ENCODE measurements at regions not wholly inside any gene's neighbourhood (a gene's known extent, or its start where the extent isn't known, plus 50 kb on each side); places are given as distances from the start of the nearest gene placed in this dataset.

- no peaks in the 10 kb centered on the region for H3K4me1 ChIP-seq (ENCODE audit: insufficient read depth, low read length)
- H3K79me2 ChIP-seq (ENCODE audit: low read length), result no peaks in the 10 kb centered on the region
- DNase-seq, result no peak
- H4K20me1 ChIP-seq (ENCODE audit: low read length), result no peaks in the 10 kb centered on the region
- no peaks in the 10 kb centered on the region for H3K36me3 ChIP-seq (ENCODE audit: low read depth, low read length)
- H3K9me3 ChIP-seq (ENCODE audit: low read length), result no peaks in the 10 kb centered on the region
- no peaks in the 10 kb centered on the region for H3K9me2 ChIP-seq (replicated peaks; ENCODE audit: low read length)
- H3F3A ChIP-seq (ENCODE audit: low read length, unreplicated experiment), result no peaks in the 10 kb centered on the region
- H3K9ac ChIP-seq (ENCODE audit: low read length), result no peak overlapping the region
- no peak overlapping the region for H3K4me3 ChIP-seq (ENCODE audit: low read length)
- H3K27me3 ChIP-seq (ENCODE audit: low read length), result no peaks in the 10 kb centered on the region
- ATAC-seq, result no peak
- CTCF ChIA-PET, result no interaction called here
- BruUV-seq (replicated peaks), result no TSS peak
- intact Hi-C loops (cut with micrococcal nuclease), result no loop called here
- H3K4me2 ChIP-seq (ENCODE audit: low read length), result no peak overlapping the region
- POLR2A ChIA-PET (ENCODE audit: unreplicated experiment), result no interaction called here
- no peak for TF ChIP-seq EZH2phosphoT487 (IDR thresholded peaks at IDR 0.05; ENCODE audit: borderline replicate concordance, low read length)
- TF ChIP-seq, protein P1, sequence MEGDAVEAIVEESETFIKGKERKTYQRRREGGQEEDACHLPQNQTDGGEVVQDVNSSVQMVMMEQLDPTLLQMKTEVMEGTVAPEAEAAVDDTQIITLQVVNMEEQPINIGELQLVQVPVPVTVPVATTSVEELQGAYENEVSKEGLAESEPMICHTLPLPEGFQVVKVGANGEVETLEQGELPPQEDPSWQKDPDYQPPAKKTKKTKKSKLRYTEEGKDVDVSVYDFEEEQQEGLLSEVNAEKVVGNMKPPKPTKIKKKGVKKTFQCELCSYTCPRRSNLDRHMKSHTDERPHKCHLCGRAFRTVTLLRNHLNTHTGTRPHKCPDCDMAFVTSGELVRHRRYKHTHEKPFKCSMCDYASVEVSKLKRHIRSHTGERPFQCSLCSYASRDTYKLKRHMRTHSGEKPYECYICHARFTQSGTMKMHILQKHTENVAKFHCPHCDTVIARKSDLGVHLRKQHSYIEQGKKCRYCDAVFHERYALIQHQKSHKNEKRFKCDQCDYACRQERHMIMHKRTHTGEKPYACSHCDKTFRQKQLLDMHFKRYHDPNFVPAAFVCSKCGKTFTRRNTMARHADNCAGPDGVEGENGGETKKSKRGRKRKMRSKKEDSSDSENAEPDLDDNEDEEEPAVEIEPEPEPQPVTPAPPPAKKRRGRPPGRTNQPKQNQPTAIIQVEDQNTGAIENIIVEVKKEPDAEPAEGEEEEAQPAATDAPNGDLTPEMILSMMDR (conservative IDR thresholded peaks at IDR 0.05; ENCODE audit: low read depth, low read length), result no peak
- no peak for TF ChIP-seq EZH2 (IDR thresholded peaks at IDR 0.05; ENCODE audit: low read length, unreplicated experiment)
- H3K27ac ChIP-seq (ENCODE audit: low read length), result no peak overlapping the region
- no peak overlapping the region for H2AFZ ChIP-seq (ENCODE audit: low read length)
These were observed 116.1 kb upstream of the ARHGAP24 start for GRCh38 chr4:85358831-85359230.

- no peak for ATAC-seq
- CTCF ChIA-PET, result no interaction called here
- H3K9me2 ChIP-seq (replicated peaks; ENCODE audit: low read length), result no peaks in the 10 kb centered on the region
These were observed 112.4 kb upstream of the ARHGAP24 start for GRCh38 chr4:85362550-85362949.

DNA sequence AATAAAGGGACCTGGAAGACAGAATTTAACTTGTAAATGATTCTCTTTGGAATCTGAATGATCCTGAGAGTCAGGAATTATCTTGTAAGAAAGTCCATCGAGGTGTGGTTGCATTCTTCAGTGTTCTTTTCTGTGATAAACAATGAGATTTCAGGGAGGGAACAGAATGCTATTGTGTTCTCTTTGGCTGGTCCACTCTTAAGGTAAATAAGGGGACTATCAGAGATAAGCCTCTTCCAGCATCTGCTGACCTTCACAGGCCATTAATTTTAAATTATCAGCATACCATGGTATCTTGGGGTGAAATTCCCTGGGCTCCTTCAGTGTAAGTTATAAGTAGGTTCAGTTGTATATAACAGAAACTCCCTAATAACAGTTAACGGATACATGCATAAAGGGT is 107.1 kb upstream of the ARHGAP24 start:
- Histone ChIP-seq H3K9ac (ENCODE audit: low read length) (no peak overlapping the region), H3K9me3 (ENCODE audit: low read length) (no peaks in the 10 kb centered on the region), H3K9me2 (replicated peaks; ENCODE audit: low read length) (no peaks in the 10 kb centered on the region), H3F3A (ENCODE audit: low read length, unreplicated experiment) (no peaks in the 10 kb centered on the region), H2AFZ (ENCODE audit: low read length) (no peak overlapping the region), H3K36me3 (ENCODE audit: low read depth, low read length) (no peaks in the 10 kb centered on the region), H3K4me2 (ENCODE audit: low read length) (no peak overlapping the region), H3K27ac (ENCODE audit: low read length) (no peak overlapping the region), H3K27me3 (ENCODE audit: low read length) (0 out of 2 replicates have a peak, but pooled peaks cover 4% of the 10 kb centered on the region), H4K20me1 (ENCODE audit: low read length) (no peaks in the 10 kb centered on the region), H3K4me1 (ENCODE audit: insufficient read depth, low read length) (no peaks in the 10 kb centered on the region), H3K4me3 (ENCODE audit: low read length) (no peak overlapping the region), H3K79me2 (ENCODE audit: low read length) (no peaks in the 10 kb centered on the region)
- DNase-seq (no peak), ATAC-seq (no peak)
- no TSS peak for BruUV-seq (replicated peaks)
- intact Hi-C loops (cut with micrococcal nuclease), result no loop called here
- TF ChIP-seq EZH2phosphoT487 (IDR thresholded peaks at IDR 0.05; ENCODE audit: borderline replicate concordance, low read length), result no peak
- CTCF ChIA-PET, result no interaction called here
- POLR2A ChIA-PET (ENCODE audit: unreplicated experiment), result no interaction called here

More at GRCh38 chr4:85362550-85362949, 112.4 kb upstream of the ARHGAP24 start:
- Histone ChIP-seq H2AFZ (ENCODE audit: low read length) (no peak overlapping the region), H3K9me3 (ENCODE audit: low read length) (no peaks in the 10 kb centered on the region), H3K9ac (ENCODE audit: low read length) (no peak overlapping the region), H3K4me2 (ENCODE audit: low read length) (no peak overlapping the region), H3K79me2 (ENCODE audit: low read length) (no peaks in the 10 kb centered on the region), H3F3A (ENCODE audit: low read length, unreplicated experiment) (no peaks in the 10 kb centered on the region), H3K4me3 (ENCODE audit: low read length) (no peak overlapping the region), H3K27me3 (ENCODE audit: low read length) (0 out of 2 replicates have a peak, but pooled peaks cover 4% of the 10 kb centered on the region), H3K27ac (ENCODE audit: low read length) (no peak overlapping the region), H4K20me1 (ENCODE audit: low read length) (no peaks in the 10 kb centered on the region), H3K4me1 (ENCODE audit: insufficient read depth, low read length) (no peaks in the 10 kb centered on the region), H3K36me3 (ENCODE audit: low read depth, low read length) (no peaks in the 10 kb centered on the region)
- POLR2A ChIA-PET (ENCODE audit: unreplicated experiment), result no interaction called here
- TF ChIP-seq, protein P1 (conservative IDR thresholded peaks at IDR 0.05; ENCODE audit: low read depth, low read length), result no peak
- TF ChIP-seq EZH2 (IDR thresholded peaks at IDR 0.05; ENCODE audit: low read length, unreplicated experiment) (no peak), EZH2phosphoT487 (IDR thresholded peaks at IDR 0.05; ENCODE audit: borderline replicate concordance, low read length) (no peak)
- intact Hi-C loops (cut with micrococcal nuclease), result no loop called here
- BruUV-seq (replicated peaks), result no TSS peak
- no peak for DNase-seq
